IMR-90 (cell line): ENCODE measurements at regions not wholly inside any gene's neighbourhood (a gene's known extent, or its start where the extent isn't known, plus 50 kb on each side); places are given as distances from the start of the nearest gene placed in this dataset.

Experiments used
- ATAC-seq: fragments of 200-7000 bp; cut with Tn5 transposase; 2 replicates; pipeline ENCODE4 v1.9.1; 2020; ENCODE audit warnings: low read depth, mild to moderate bottlenecking, moderate library complexity
- BruUV-seq: library from RNA; stranded (reverse); fragments of 400-500 nt; replicated peaks from 2 replicates; lab custom pipeline; 2021; lab: Mats Ljungman, UMichigan
- CTCF ChIA-PET: fragments of 300-600 bp; formaldehyde crosslinking; extraction: SDS; loops from one replicate; lab custom pipeline; 2021; ENCODE audit warnings: antibody characterized with exemption; lab: Yijun Ruan, JAX
- POLR2A ChIA-PET: fragments of 300-600 bp; sonication (Branson Sonifier 250); formaldehyde crosslinking; loops from one replicate; lab custom pipeline; 2022; ENCODE audit warnings: antibody characterized with exemption; ENCODE audit not compliant: unreplicated experiment; lab: Charles Lee
- DNase-seq: peaks from one replicate; pipeline ENCODE4 v3.0.0; 2013
- H2AFZ ChIP-seq: replicated peaks from 2 replicates; pipeline ENCODE3; 2013; ENCODE audit warnings: low read length, mild to moderate bottlenecking; ENCODE audit not compliant: poor library complexity
- H2AK5ac ChIP-seq: 2 replicates; pipeline ENCODE4 v1.6.1; 2013; ENCODE audit warnings: low read depth, low read length, inconsistent platforms
- H2AK9ac ChIP-seq: replicated peaks from 2 replicates; pipeline ENCODE3; 2013; ENCODE audit warnings: mild to moderate bottlenecking, low read depth, low read length, moderate library complexity; ENCODE audit not compliant: poor library complexity
- H2BK120ac ChIP-seq: 2 replicates; pipeline ENCODE4 v1.6.1; 2013; ENCODE audit warnings: low read depth, low read length, inconsistent platforms
- H2BK15ac ChIP-seq: 3 replicates; pipeline ENCODE4 v1.6.1; 2013; ENCODE audit warnings: low read depth, low read length, inconsistent platforms
- H2BK20ac ChIP-seq: 2 replicates; pipeline ENCODE4 v1.6.1; 2013; ENCODE audit warnings: low read depth, mild to moderate bottlenecking, inconsistent platforms, low read length, moderate library complexity
- H2BK5ac ChIP-seq: 2 replicates; pipeline ENCODE4 v1.6.1; 2013; ENCODE audit warnings: mild to moderate bottlenecking, low read depth, low read length, inconsistent platforms; ENCODE audit not compliant: poor library complexity, severe bottlenecking
- H3K14ac ChIP-seq: replicated peaks from 2 replicates; pipeline ENCODE4 v1.6.1; 2013; ENCODE audit warnings: low read depth, low read length, inconsistent platforms
- H3K18ac ChIP-seq: 2 replicates; pipeline ENCODE4 v1.6.1; 2013; ENCODE audit warnings: low read depth, low read length, control low read depth
- H3K23ac ChIP-seq: 2 replicates; pipeline ENCODE4 v1.6.1; 2013; ENCODE audit warnings: low read depth, low read length, inconsistent platforms
- H3K27ac ChIP-seq: 2 replicates; pipeline ENCODE4 v1.5.1; 2013; ENCODE audit warnings: mild to moderate bottlenecking, control low read depth, low read length; ENCODE audit not compliant: insufficient read depth
- H3K27me3 ChIP-seq: 2 replicates; pipeline ENCODE4 v1.6.1; 2013; ENCODE audit warnings: low read length; ENCODE audit not compliant: control insufficient read depth, insufficient read depth
- H3K36me3 ChIP-seq: 2 replicates; pipeline ENCODE4 v1.6.1; 2013; ENCODE audit warnings: low read length, mixed read lengths; ENCODE audit not compliant: control insufficient read depth, insufficient read depth
- H3K4ac ChIP-seq: 2 replicates; pipeline ENCODE4 v1.6.1; 2013; ENCODE audit warnings: low read depth, low read length, inconsistent platforms
- H3K4me1 ChIP-seq: 2 replicates; pipeline ENCODE4 v1.6.1; 2013; ENCODE audit warnings: low read length, mixed read lengths; ENCODE audit not compliant: control insufficient read depth, insufficient read depth
- H3K4me2 ChIP-seq: 2 replicates; pipeline ENCODE4 v1.6.1; 2013; ENCODE audit warnings: low read depth, mild to moderate bottlenecking, control low read depth, low read length, moderate library complexity
- H3K4me3 ChIP-seq: 2 replicates; pipeline ENCODE4 v1.5.1; 2013; ENCODE audit warnings: low read depth, mild to moderate bottlenecking, control low read depth, low read length, moderate library complexity; ENCODE audit not compliant: insufficient read depth
- H3K56ac ChIP-seq: 2 replicates; pipeline ENCODE4 v1.6.1; 2013; ENCODE audit warnings: low read length, inconsistent platforms; ENCODE audit not compliant: insufficient read depth; ENCODE audit errors: extremely low read depth
- H3K79me1 ChIP-seq, 2 experiments: 2 replicates each; pipeline ENCODE4 v1.6.1; 2013; ENCODE audit warnings: low read length in 2 of 2, inconsistent platforms in 1 of 2, low read depth in 1 of 2
- H3K9ac ChIP-seq: 2 replicates; pipeline ENCODE4 v1.6.1; 2013; ENCODE audit warnings: low read depth, low read length, control low read depth
- H3K9me1 ChIP-seq: 2 replicates; pipeline ENCODE4 v1.6.1; 2013; ENCODE audit warnings: low read length, inconsistent platforms; ENCODE audit not compliant: insufficient read depth
- H3K9me3 ChIP-seq: 2 replicates; pipeline ENCODE4 v1.6.1; 2013; ENCODE audit warnings: low read length; ENCODE audit not compliant: control insufficient read depth, insufficient read depth
- H4K20me1 ChIP-seq: 2 replicates; pipeline ENCODE4 v1.6.1; 2013; ENCODE audit warnings: low read length, inconsistent platforms; ENCODE audit not compliant: insufficient read depth
- H4K5ac ChIP-seq: 2 replicates; pipeline ENCODE4 v1.6.1; 2013; ENCODE audit warnings: mild to moderate bottlenecking, low read depth, low read length, control low read depth
- H4K8ac ChIP-seq, 2 experiments: 2 replicates each; pipeline ENCODE4 v1.6.1; 2013; ENCODE audit warnings: low read depth in 2 of 2, low read length in 2 of 2, control low read depth in 1 of 2, inconsistent platforms in 1 of 2
- H4K91ac ChIP-seq: 2 replicates; pipeline ENCODE4 v1.6.1; 2013; ENCODE audit warnings: low read depth, low read length, inconsistent platforms; ENCODE audit not compliant: insufficient read depth
- BHLHE40 ChIP-seq: fragments of 150-350 bp; IDR thresholded peaks from 2 replicates; pipeline ENCODE4 v1.6.1; 2016; ENCODE audit warnings: mild to moderate bottlenecking, low read depth, low read length
- CEBPB ChIP-seq: IDR thresholded peaks from 2 replicates; pipeline ENCODE4 v1.6.1; 2012; ENCODE audit warnings: low read depth, low read length, improper control_type of control experiment
- CTCF ChIP-seq: conservative IDR thresholded peaks from 2 replicates; pipeline ENCODE4 v1.5.1; 2012; ENCODE audit warnings: mild to moderate bottlenecking, low read depth, low read length, improper control_type of control experiment
- ELK1 ChIP-seq: fragments of 150-350 bp; IDR thresholded peaks from 2 replicates; pipeline ENCODE4 v1.6.1; 2016; ENCODE audit warnings: low read depth, mild to moderate bottlenecking, low read length, moderate library complexity, borderline replicate concordance
- FOS ChIP-seq: fragments of 150-350 bp; IDR thresholded peaks from 2 replicates; pipeline ENCODE4 v1.6.1; 2016; ENCODE audit warnings: low read depth, low read length
- MAZ ChIP-seq: IDR thresholded peaks from 2 replicates; pipeline ENCODE4 v1.6.1; 2012; ENCODE audit warnings: low read depth, mild to moderate bottlenecking, low read length, improper control_type of control experiment, moderate library complexity, borderline replicate concordance
- NFE2L2 ChIP-seq: fragments of 150-350 bp; IDR thresholded peaks from 2 replicates; pipeline ENCODE4 v1.6.1; 2016; ENCODE audit warnings: low read depth, mild to moderate bottlenecking, low read length
- POLR2A ChIP-seq: IDR thresholded peaks from 2 replicates; pipeline ENCODE4 v1.6.1; 2012; ENCODE audit warnings: mild to moderate bottlenecking, low read depth, low read length
- RFX5 ChIP-seq: IDR thresholded peaks from 2 replicates; pipeline ENCODE4 v1.8.0; 2012; ENCODE audit warnings: low read depth, mild to moderate bottlenecking, low read length, moderate library complexity
- SMC3 ChIP-seq: fragments of 150-350 bp; IDR thresholded peaks from 2 replicates; pipeline ENCODE4 v1.6.1; 2016; ENCODE audit warnings: low read depth, mild to moderate bottlenecking, antibody characterized with exemption, low read length, moderate library complexity
- WGBS, 2 experiments: methylation state at CpG; one replicate each; pipeline versions ENCODE4 v1.1.5 to v1.1.7; 2013; ENCODE audit warnings: missing lambda C conversion rate in 2 of 2; ENCODE audit not compliant: insufficient read length in 1 of 2; ENCODE audit errors: extremely low coverage in 2 of 2; 5-methylcytosine and 5-hydroxymethylcytosine counted together
- dilution Hi-C: fragments of 300-500 bp; cut with HindIII; formaldehyde crosslinking; loops from one replicate; pipeline ENCODE4 v1.14.3; 2018; ENCODE audit warnings: low sequenced_read_pairs; ENCODE audit not compliant: unreplicated experiment
- in situ Hi-C: fragments of 300-500 bp; cut with MboI; formaldehyde crosslinking; loops from 3 replicates; pipeline ENCODE4 v1.14.3; 2019; ENCODE audit warnings: low sequenced_read_pairs, inconsistent platforms, mixed read lengths
- intact Hi-C: fragments of 100-400 bp; cut with micrococcal nuclease; formaldehyde crosslinking; loops from 2 replicates; pipeline ENCODE4 v1.10.0; 2022

GRCh38 chr13:107976628-107977027 lies 238.7 kb downstream of the LIG4 start:
- Histone ChIP-seq H3K4me2 (no peak overlapping the region), H3K27me3 (peaks cover 5% of the 10 kb centered on the region; the same call in 1 of the 2 replicates), H3K9me3 (no peaks in the 10 kb centered on the region), H3K18ac (no peak overlapping the region), H3K9me1 (no peaks in the 10 kb centered on the region), H3K14ac (no peak overlapping the region), H3K27ac (no peak overlapping the region), H2BK15ac (no peak overlapping the region), H2BK5ac (no peak overlapping the region), H2BK20ac (no peak overlapping the region), H2AK9ac (no peak overlapping the region), H3K9ac (no peak overlapping the region), H3K56ac (no peak overlapping the region), H4K8ac (no peak overlapping the region), H4K20me1 (no peaks in the 10 kb centered on the region), H3K79me1 (no peaks in the 10 kb centered on the region), H3K4ac (no peak overlapping the region), H4K5ac (no peak overlapping the region), H3K23ac (no peak overlapping the region), H4K91ac (no peak overlapping the region), H3K4me3 (no peak overlapping the region), H3K4me1 (no peaks in the 10 kb centered on the region), H2AFZ (no peak overlapping the region), H3K36me3 (no peaks in the 10 kb centered on the region), H2AK5ac (no peak overlapping the region), H2BK120ac (no peak overlapping the region)
- DNase-seq (no peak), ATAC-seq (no peak)
- WGBS, 2 experiments = no CpG with 5 or more reads among the region's 4 CpGs
- CTCF ChIA-PET = interaction anchor here (1.2 kb wide), 1 partner anchor 11 kb away, joined by 3 read pairs; no protein-coding TSS in a partner anchor
- in situ Hi-C loops = no loop called here
- dilution Hi-C loops = no loop called here
- BruUV-seq = no TSS peak
- no peak for TF ChIP-seq RFX5
- TF ChIP-seq BHLHE40 = no peak
- no peak for TF ChIP-seq MAZ
- no peak for TF ChIP-seq CEBPB
- TF ChIP-seq POLR2A = no peak
- TF ChIP-seq SMC3 = no peak
- no peak for TF ChIP-seq NFE2L2
- no peak for TF ChIP-seq ELK1
- no peak for TF ChIP-seq FOS
- no peak for TF ChIP-seq CTCF
- intact Hi-C loops = no loop called here
- POLR2A ChIA-PET = no interaction called here
